ENCODE measurements at regions not wholly inside any gene's neighbourhood (a gene's known extent, or its start where the extent isn't known, plus 50 kb on each side); places are given as distances from the start of the nearest gene placed in this dataset.

- TF ChIP-seq, protein P1, sequence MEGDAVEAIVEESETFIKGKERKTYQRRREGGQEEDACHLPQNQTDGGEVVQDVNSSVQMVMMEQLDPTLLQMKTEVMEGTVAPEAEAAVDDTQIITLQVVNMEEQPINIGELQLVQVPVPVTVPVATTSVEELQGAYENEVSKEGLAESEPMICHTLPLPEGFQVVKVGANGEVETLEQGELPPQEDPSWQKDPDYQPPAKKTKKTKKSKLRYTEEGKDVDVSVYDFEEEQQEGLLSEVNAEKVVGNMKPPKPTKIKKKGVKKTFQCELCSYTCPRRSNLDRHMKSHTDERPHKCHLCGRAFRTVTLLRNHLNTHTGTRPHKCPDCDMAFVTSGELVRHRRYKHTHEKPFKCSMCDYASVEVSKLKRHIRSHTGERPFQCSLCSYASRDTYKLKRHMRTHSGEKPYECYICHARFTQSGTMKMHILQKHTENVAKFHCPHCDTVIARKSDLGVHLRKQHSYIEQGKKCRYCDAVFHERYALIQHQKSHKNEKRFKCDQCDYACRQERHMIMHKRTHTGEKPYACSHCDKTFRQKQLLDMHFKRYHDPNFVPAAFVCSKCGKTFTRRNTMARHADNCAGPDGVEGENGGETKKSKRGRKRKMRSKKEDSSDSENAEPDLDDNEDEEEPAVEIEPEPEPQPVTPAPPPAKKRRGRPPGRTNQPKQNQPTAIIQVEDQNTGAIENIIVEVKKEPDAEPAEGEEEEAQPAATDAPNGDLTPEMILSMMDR (IDR thresholded peaks at IDR 0.05 in 4 of 5, conservative IDR thresholded peaks at IDR 0.05 in 1 of 5): no peak
- TF ChIP-seq POLR2A (IDR thresholded peaks at IDR 0.05): no peak
These were observed 251.3 kb downstream of the NR2F1-AS1 start for GRCh38 chr5:93329756-93330155.
